GM12892 (cell line): ENCODE measurements at regions not wholly inside any gene's neighbourhood (a gene's known extent, or its start where the extent isn't known, plus 50 kb on each side); places are given as distances from the start of the nearest gene placed in this dataset.

Experiments used
- POLR2AphosphoS5 ChIP-seq: IDR thresholded peaks from 2 replicates; pipeline ENCODE4 v1.6.1; 2011; ENCODE audit warnings: low read depth, low read length, control low read depth
- TAF1 ChIP-seq: IDR thresholded peaks from 2 replicates; pipeline ENCODE4 v1.6.1; 2011; ENCODE audit warnings: low read depth, mild to moderate bottlenecking, control low read depth, low read length, borderline replicate concordance

GRCh38 chr9:21567926-21568325 is 85.8 kb upstream of the IFNE start:
- TF ChIP-seq TAF1 (no peak), POLR2AphosphoS5 (no peak)
